NT2/D1 (cell line): ENCODE measurements at regions not wholly inside any gene's neighbourhood (a gene's known extent, or its start where the extent isn't known, plus 50 kb on each side); places are given as distances from the start of the nearest gene placed in this dataset.

Experiments
- YY1 ChIP-seq: IDR thresholded peaks from 2 replicates; pipeline ENCODE4 v1.6.1; 2011; ENCODE audit not compliant: insufficient read length, insufficient read depth
- ZNF274 ChIP-seq: IDR thresholded peaks from 2 replicates; pipeline ENCODE4 v1.6.1; 2011; ENCODE audit warnings: mild to moderate bottlenecking, low read depth, low read length

- TF ChIP-seq ZNF274 = no peak
- TF ChIP-seq YY1 = no peak
These were observed 150.1 kb upstream of the STXBP5 start for GRCh38 chr6:147054158-147054557.
